Activated CD4-positive, alpha-beta T cell treated with anti-CD3 and anti-CD28 coated beads, Interleukin-2, Interleukin-6, amounts not matched to agents 100 ng/mL and 50 ng/mL, durations not matched to agents 16 hours and 8 hours (primary cell): ENCODE measurements at regions not wholly inside any gene's neighbourhood (a gene's known extent, or its start where the extent isn't known, plus 50 kb on each side); places are given as distances from the start of the nearest gene placed in this dataset.
"Not testable (repeated sequence)": the region's sequence is repeated elsewhere in the genome, so short reads cannot be mapped to it uniquely, and the experiment has no call there.

ENCODE experiments used
- DNase-seq: peaks from one replicate; pipeline ENCODE4 v3.0.0-alpha.2; 2020

DNA sequence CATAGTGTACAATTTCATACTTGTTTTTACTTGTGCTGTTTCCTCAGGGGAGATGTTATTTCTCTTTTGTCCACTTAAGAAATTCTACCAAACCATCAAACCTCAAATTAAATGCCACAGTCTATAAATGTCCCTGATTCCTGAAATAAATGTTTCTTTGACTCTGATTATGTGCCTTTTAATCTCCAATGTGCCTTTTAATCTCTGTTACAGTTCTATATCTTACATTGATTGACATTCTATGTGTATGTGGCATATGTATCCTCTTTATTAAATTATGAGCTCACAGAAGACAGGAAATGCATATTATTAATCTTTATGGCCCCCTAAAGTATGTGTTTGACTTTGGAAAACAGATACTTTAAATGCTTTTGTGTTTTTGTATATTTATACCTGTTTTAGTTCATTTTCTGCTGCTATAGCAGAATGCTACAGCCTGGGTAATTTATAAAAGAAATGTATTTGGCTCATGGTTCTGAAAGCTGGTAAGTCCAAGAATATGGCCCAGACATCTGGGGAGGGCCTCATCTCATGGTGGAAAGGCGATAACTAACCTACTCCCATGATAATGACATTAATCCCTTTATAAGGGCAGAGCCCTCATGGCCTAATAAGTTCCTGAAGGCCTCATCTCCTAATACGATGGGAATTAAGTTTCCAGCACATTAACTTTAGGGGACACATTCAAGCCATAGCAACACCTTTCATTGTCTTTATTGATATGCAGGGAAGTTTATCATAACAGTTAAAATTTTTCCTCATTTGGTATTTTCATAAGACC, 403.9 kb downstream of the LIG4 start:
- DNase-seq = no peak

- no peak for DNase-seq
These were observed 406.2 kb downstream of the LIG4 start for GRCh38 chr13:107809125-107809524.

DNA sequence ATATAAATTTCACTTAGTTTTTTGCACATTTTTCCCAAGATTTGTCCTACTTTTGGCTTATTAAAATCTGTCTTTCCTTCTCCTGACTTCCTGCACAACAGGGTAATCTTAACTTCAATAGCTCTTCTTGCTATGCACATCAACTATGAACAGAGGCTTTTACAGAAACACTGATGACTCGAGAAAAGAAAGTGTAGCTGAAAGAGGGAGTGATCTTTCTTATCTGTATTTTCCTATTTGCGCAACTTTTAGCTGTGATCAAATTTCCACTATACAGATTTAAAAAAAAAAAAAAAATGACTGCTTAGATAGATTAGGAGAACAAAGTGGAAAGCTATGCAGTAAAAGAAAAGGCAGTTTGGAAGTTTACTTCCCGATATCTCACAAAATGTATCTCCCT, 406.9 kb downstream of the LIG4 start:
- no peak for DNase-seq

DNA sequence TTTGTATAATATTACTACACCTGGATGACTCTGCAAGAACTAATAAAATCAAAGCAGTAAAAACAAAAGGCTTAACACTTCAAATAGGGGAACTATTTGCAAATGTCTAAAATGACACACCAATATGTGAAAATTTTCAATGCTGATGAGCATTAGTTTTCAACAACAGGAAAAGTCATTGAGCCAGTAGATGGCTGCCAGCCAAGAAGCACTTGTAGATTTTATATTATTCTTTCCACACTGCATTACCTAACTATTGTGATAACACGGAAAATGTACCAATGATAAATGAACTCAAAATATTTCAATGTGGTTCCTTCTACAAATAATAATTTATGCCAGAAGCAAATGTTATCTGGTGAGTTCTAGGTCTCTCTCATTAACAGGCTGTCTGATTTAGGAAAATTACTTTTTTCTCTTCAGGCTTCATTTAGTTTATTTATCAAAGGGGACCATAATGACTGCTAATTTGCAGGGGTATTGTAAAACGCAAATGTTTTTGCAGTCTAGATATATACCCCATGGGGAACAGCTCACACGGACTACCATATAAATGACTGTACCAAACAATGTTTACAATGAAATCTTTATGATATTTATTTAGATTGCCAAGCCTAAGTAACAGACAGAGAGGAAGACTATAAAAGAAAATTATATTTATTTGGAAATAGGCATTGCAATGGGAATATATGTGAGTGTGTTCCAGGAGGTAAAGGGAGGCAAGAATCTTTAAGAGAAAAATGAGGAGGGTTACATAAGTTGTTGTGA, 407.8 kb downstream of the LIG4 start:
- no peak for DNase-seq

GRCh38 chr13:107806726-107807125, 408.6 kb downstream of the LIG4 start:
- no peak for DNase-seq

DNA sequence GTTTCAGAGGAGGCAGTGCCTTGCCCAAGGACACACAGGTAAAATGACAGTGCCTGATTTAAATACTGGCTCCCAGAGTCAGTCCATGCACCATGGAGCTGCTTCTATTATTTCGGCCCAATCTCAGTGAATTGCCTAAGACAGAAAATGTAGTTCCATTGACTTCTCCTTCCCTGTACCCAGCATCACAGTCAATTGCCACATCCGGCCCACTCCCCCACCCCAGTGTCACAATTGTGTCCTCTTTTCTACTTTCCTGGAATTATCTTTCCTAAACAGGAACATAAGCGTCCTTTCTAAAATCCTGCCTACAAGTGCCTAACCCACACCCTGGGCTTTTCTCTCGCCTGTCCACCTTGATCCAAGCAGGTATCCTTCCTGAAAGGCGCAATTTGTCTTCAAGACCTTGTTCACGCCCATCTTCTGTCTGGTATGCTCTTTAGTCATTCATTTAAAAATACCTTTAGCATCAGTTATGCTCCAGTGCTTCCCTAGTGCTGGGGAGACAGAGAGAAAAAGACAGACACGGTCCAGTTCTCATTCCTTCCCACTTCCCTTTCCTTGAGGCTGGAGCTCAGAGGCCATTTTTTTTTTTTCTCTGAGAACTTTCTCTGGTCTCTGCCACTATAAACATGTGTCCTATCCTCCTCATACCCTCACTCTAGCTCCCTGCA, 411.4 kb downstream of the LIG4 start:
- DNase-seq = no peak

DNA sequence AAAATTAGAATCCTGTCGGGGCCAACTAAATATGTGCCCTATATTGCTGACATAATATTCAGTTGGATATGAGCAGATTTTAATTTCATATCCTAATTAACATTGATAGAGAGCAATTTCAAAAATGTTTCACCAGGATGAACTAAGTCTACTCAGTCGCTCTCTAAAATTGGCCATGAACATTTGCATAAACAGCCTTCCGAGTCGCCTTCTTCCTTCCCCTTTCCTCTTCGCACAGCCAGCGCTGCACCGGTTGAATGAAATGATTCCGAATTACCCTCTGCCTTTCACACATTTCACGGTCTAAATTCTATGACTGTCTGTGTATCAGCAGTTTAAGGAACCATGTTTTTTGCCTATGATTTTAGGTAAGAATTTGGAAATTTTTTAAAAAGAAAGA, 413.7 kb downstream of the LIG4 start:
- DNase-seq = no peak

DNA sequence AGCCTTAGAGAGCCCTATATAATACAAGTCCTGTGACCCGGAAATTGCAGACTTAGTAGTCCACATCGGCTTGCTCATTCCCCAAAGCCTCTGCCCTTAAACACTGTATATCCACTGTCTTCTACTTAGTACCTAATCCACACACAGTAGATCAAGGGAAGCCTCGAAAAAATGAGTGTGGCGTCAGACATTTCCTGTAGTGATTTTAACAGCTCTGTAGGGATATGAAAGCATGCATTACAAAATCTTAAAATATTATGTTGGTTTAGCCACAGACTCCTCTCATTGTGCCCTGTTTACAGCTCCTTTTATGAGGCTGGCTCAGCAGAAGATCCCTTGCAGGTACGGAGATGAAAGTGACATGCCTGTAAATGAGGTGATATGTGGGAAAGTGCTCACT, 416.3 kb downstream of the LIG4 start:
- DNase-seq = no peak

DNA sequence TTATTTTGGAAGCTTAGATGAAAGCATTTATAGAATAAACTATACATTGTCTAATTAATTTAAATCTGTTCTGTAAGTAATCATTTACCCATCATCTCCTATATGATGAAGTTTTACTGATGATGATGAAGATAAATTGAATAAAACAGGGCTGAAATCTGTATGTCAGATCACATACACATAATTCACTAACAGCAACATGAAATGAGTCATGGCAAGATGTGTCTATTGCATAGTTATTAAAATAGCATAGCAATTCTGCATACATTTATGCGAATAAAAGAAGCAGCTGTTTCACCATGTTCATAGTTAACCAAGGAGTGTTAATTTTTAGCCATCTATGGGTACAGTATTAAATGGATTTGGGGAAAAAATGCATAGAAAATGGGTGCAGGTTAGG, 424.9 kb downstream of the LIG4 start:
- DNase-seq = no peak

DNA sequence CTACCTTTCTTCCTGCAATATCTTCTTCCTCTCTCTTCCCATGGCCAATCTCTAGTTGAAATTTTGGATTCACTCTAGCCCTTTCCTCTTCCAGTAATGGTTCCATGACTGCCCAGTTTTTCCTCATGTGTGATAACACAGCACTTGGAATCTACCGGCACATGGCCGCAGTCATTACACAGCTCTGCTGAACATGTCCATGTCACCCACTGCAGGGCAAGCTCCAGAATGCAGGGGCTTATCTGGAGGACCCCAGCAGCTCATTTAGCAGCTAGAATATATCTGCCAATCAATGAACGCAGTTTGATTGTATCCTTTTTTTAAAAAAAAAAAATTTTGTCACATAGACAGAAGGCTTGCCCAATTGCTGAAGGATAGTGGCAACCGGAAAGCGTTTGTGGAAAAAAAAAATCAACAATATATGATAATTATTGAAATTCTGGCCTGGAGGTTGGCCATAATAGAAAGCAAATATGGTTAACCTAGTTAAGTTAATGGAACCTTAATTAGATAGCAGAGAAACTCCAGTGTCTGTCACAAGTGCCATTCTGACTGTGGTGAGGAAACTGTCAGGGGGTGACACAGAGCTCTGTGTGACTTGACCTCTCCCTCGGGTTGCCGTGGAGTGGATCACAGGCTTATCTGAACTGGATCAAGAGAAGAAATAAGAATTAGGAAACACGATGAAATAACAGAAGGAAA, 426.7 kb downstream of the LIG4 start:
- no peak for DNase-seq

DNA sequence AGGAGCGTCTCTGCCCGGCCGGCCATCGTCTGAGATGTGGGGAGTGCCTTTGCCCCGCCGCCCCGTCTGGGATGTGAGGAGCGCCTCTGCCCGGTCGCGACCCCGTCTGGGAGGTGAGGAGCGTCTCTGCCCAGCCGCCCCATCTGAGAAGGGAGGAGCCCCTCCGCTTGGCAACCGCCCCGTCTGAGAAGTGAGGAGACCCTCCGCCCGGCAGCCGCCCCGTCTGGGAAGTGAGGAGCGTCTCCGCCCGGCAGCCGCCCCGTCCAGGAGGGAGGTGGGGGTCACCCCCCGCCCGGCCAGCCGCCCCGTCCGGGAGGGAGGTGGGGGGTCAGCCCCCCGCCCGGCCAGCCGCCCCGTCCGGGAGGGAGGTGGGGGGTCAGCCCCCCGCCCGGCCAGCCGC, 432.7 kb downstream of the LIG4 start:
- DNase-seq = not testable (repeated sequence)

DNA sequence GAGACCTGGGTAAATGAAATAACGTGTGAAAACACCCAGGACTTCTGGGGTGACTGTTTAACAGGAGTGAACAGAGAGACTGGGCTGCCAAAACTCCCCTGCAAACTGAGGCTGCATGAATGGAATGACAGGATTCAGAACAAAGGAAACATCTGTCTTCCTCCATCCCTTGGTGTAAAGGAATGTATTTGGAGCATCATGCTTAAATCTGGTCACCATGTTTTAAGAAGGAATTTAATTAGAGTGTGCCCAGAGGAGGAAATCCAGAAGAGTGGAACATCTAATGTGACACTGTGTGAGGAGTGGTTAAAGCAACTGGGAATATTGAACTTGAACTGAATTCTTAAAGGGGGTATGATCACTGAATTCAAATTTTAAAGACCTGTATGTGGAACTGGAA, 437.2 kb downstream of the LIG4 start:
- no peak for DNase-seq

GRCh38 chr13:107770541-107770940, 444.8 kb downstream of the LIG4 start:
- no peak for DNase-seq

GRCh38 chr13:107767119-107767518, 448.2 kb downstream of the LIG4 start:
- no peak for DNase-seq

DNA sequence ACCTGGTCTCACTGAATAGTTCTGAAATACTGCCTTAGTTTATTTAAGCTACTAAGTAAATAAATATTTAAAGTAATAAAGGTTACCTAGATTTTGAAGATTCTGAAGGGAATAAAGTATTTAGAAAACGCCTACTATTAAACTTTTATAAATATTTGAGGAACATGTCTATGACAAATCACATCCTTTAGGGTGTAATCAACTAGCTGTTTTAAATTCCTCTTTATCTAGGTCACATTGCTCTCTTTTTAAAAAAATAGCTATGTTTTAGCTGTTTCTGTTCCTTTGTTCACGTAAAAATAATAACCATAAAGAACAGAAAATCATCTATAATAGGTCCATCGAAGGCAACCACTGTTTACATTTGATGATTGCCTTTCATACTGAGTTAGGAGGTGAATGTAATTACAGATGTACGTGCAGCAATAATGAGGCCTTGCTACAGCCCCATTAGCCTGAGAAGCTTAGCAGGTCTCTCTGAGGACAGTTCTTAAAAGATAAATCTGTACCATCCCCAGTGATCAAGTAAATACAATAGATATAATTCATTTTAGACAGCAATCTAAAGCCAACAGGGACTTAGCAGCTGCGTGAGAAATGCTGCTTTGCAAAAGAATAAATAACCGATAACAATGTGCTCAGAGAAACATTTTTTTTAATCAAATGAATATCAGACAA, 449.5 kb downstream of the LIG4 start:
- DNase-seq = no peak

- DNase-seq = no peak
These were observed 451.3 kb downstream of the LIG4 start for GRCh38 chr13:107764046-107764445.

GRCh38 chr13:107753748-107754147, 461.6 kb downstream of the LIG4 start:
- no peak for DNase-seq

DNA sequence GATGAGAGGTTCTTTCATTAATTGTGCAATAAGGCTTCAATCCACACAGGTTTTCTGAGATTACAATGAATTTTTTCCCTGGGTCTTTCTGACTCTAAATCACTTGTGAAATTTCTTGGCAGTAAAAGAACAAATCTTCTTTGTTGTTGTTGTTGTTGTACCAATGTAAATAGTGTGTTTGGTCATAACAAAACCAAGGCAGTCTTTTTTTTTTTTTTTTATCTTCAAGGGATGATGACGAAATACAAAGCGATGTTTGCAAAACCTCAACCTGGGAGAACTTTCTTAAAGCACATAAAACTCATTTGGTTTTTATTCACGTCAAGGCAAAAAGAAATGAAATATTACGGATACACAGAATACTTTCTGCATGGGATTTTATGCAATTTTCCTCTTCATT, 462.0 kb downstream of the LIG4 start:
- no peak for DNase-seq

- DNase-seq = no peak
These were observed 471.4 kb downstream of the LIG4 start for GRCh38 chr13:107743983-107744382.

DNA sequence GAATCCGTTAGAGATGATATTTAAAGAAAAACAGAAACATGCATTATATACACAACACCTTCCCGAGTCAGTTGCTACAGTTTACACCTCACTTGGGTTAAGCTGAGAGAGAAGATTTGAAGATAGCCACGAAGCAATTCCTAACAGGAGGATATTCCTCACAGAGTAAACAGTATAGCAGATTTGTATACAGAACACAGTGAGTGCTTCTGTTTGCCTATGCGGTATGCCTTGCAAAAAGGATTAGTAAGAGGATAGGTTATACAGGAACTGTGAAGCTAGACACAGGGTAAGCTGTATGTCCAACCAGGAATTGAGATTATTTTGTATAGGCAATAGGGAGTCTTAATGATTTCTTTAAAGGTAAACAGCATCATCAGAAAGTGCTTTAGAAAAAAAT, 471.8 kb downstream of the LIG4 start:
- no peak for DNase-seq

GRCh38 chr13:107743100-107743499, 472.2 kb downstream of the LIG4 start:
- no peak for DNase-seq

- no peak for DNase-seq
These were observed 472.8 kb downstream of the LIG4 start for GRCh38 chr13:107742544-107742943.

DNA sequence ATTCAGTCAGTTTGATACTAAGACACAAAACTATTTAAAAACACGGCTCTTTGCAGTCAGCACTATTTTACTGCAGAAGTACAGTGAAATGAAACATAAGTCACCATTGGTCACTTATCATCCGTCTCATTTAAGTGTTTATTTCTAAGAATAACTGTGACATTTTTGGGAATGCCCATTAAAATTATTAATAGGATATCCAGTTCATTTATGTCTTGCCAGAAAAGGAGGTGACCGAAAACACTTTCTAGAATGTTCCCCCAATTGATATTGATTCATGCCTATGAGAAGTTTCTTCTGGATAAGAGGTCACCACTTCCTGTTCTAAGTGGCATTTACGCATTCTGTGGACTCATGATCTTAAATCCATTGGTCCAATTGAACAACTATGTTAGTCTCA, 477.3 kb downstream of the LIG4 start:
- DNase-seq = no peak
